Fibroblast of pulmonary artery (primary cell): ENCODE measurements at regions not wholly inside any gene's neighbourhood (a gene's known extent, or its start where the extent isn't known, plus 50 kb on each side); places are given as distances from the start of the nearest gene placed in this dataset.

Experiments used
- DNase-seq: peaks from one replicate; pipeline ENCODE4 v3.0.0-alpha.2; 2010; ENCODE audit warnings: low read depth
- H3K4me3 ChIP-seq: replicated peaks from 2 replicates; pipeline ENCODE4 v1.5.1; 2011; ENCODE audit warnings: low read depth, mild to moderate bottlenecking, control low read depth, low read length, moderate library complexity
- CTCF ChIP-seq: IDR thresholded peaks from 2 replicates; pipeline ENCODE4 v1.5.1; 2011; ENCODE audit warnings: mild to moderate bottlenecking, control low read depth, low read length, inconsistent platforms; ENCODE audit errors: missing control alignments

- peak overlapping the region; percentile 85 for H3K4me3 ChIP-seq
- peak; percentile 27 for DNase-seq
- TF ChIP-seq CTCF = no peak
These were observed 110.9 kb downstream of the HFE start for GRCh38 chr6:26197933-26198721.

- no peak for DNase-seq
- TF ChIP-seq CTCF = no peak
- peak overlapping the region; percentile 85 for H3K4me3 ChIP-seq
These were observed 111.5 kb downstream of the HFE start for GRCh38 chr6:26198722-26199056.

- peak; percentile 98 for DNase-seq
- TF ChIP-seq CTCF = no peak
- peak overlapping the region; percentile 85 for H3K4me3 ChIP-seq
These were observed 112.0 kb downstream of the HFE start for GRCh38 chr6:26199057-26199772.

GRCh38 chr6:26199773-26200764, 112.8 kb downstream of the HFE start:
- H3K4me3 ChIP-seq = peak overlapping the region; percentile 85
- TF ChIP-seq CTCF = no peak
- DNase-seq = peak; percentile 55

- H3K4me3 ChIP-seq = no peak overlapping the region
- DNase-seq = no peak
- TF ChIP-seq CTCF = no peak
These were observed 113.9 kb downstream of the HFE start for GRCh38 chr6:26200918-26201721.

- DNase-seq = no peak
- no peak overlapping the region for H3K4me3 ChIP-seq
- TF ChIP-seq CTCF = no peak
These were observed 115.0 kb downstream of the HFE start for GRCh38 chr6:26202201-26202611.
